ENCODE measurements at regions not wholly inside any gene's neighbourhood (a gene's known extent, or its start where the extent isn't known, plus 50 kb on each side); places are given as distances from the start of the nearest gene placed in this dataset.

GRCh38 chr17:34841467-34841866 is 119.8 kb downstream of the CCT6B start:
- H3K4me3 ChIP-seq (ENCODE audit: low read depth, low read length): no peak overlapping the region
- no peak for TF ChIP-seq CTCF (IDR thresholded peaks at IDR 0.05; ENCODE audit: insufficient read depth, low read length, severe bottlenecking)
- no peaks in the 10 kb centered on the region for H3K27me3 ChIP-seq (ENCODE audit: control insufficient read depth, insufficient read depth, low read length)
- no peak for FAIRE-seq
- H3K36me3 ChIP-seq (ENCODE audit: control insufficient read depth, insufficient read depth, low read length): no peaks in the 10 kb centered on the region
- DNase-seq (ENCODE audit: low read depth): no peak

- Histone ChIP-seq H3K36me3 (ENCODE audit: control insufficient read depth, insufficient read depth, low read length) (no peaks in the 10 kb centered on the region), H3K27me3 (ENCODE audit: control insufficient read depth, insufficient read depth, low read length) (no peaks in the 10 kb centered on the region), H3K4me3 (ENCODE audit: low read depth, low read length) (no peak overlapping the region)
- FAIRE-seq: no peak
- TF ChIP-seq CTCF (IDR thresholded peaks at IDR 0.05; ENCODE audit: insufficient read depth, low read length, severe bottlenecking): no peak
- no peak for DNase-seq (ENCODE audit: low read depth)
These were observed 120.5 kb downstream of the CCT6B start for GRCh38 chr17:34840750-34841149.

GRCh38 chr17:34837876-34838478 is 123.3 kb downstream of the CCT6B start:
- FAIRE-seq: no peak
- TF ChIP-seq CTCF (IDR thresholded peaks at IDR 0.05; ENCODE audit: insufficient read depth, low read length, severe bottlenecking): no peak

GRCh38 chr17:34832376-34832775 is 128.9 kb downstream of the CCT6B start:
- no peak for TF ChIP-seq CTCF (IDR thresholded peaks at IDR 0.05; ENCODE audit: insufficient read depth, low read length, severe bottlenecking)
- no peaks in the 10 kb centered on the region for H3K27me3 ChIP-seq (ENCODE audit: control insufficient read depth, insufficient read depth, low read length)
- no peaks in the 10 kb centered on the region for H3K36me3 ChIP-seq (ENCODE audit: control insufficient read depth, insufficient read depth, low read length)
- DNase-seq (ENCODE audit: low read depth): no peak
- H3K4me3 ChIP-seq (ENCODE audit: low read depth, low read length): no peak overlapping the region
- FAIRE-seq: no peak

More at GRCh38 chr17:34837876-34838478, 123.3 kb downstream of the CCT6B start:
- H3K4me3 ChIP-seq (ENCODE audit: low read depth, low read length): no peak overlapping the region
- DNase-seq (ENCODE audit: low read depth): no peak
- H3K27me3 ChIP-seq (ENCODE audit: control insufficient read depth, insufficient read depth, low read length): no peaks in the 10 kb centered on the region
- no peaks in the 10 kb centered on the region for H3K36me3 ChIP-seq (ENCODE audit: control insufficient read depth, insufficient read depth, low read length)

GRCh38 chr17:34827008-34827407 is 134.3 kb downstream of the CCT6B start:
- no peaks in the 10 kb centered on the region for H3K36me3 ChIP-seq (ENCODE audit: control insufficient read depth, insufficient read depth, low read length)
- DNase-seq (ENCODE audit: low read depth) (no peak), FAIRE-seq (no peak)
- no peak overlapping the region for H3K4me3 ChIP-seq (ENCODE audit: low read depth, low read length)
- H3K27me3 ChIP-seq (ENCODE audit: control insufficient read depth, insufficient read depth, low read length): no peaks in the 10 kb centered on the region
- TF ChIP-seq CTCF (IDR thresholded peaks at IDR 0.05; ENCODE audit: insufficient read depth, low read length, severe bottlenecking): no peak

GRCh38 chr17:34826332-34826731 is 134.9 kb downstream of the CCT6B start:
- FAIRE-seq (no peak), DNase-seq (ENCODE audit: low read depth) (peak; percentile 15)
- no peak for TF ChIP-seq CTCF (IDR thresholded peaks at IDR 0.05; ENCODE audit: insufficient read depth, low read length, severe bottlenecking)
- Histone ChIP-seq H3K27me3 (ENCODE audit: control insufficient read depth, insufficient read depth, low read length) (no peaks in the 10 kb centered on the region), H3K4me3 (ENCODE audit: low read depth, low read length) (no peak overlapping the region), H3K36me3 (ENCODE audit: control insufficient read depth, insufficient read depth, low read length) (no peaks in the 10 kb centered on the region)
